ENCODE measurements at regions not wholly inside any gene's neighbourhood (a gene's known extent, or its start where the extent isn't known, plus 50 kb on each side); places are given as distances from the start of the nearest gene placed in this dataset.

- H3K36me3 ChIP-seq (ENCODE audit: control insufficient read depth in 2 of 2, extremely low read depth in 1 of 2, insufficient read depth in 2 of 2, low read length in 2 of 2), result no peaks in the 10 kb centered on the region
- no peak overlapping the region for H3K4me3 ChIP-seq (ENCODE audit: control insufficient read depth in 2 of 3, extremely low read depth in 1 of 3, insufficient read depth in 2 of 3, low read depth in 1 of 3, low read length in 3 of 3)
- no peaks in the 10 kb centered on the region for H3K4me1 ChIP-seq (ENCODE audit: control insufficient read depth, extremely low read depth, insufficient read depth, low read length)
- H3K9ac ChIP-seq (ENCODE audit: control insufficient read depth, extremely low read depth, insufficient read depth, low read length), result no peak overlapping the region
- H3K9me1 ChIP-seq (ENCODE audit: control insufficient read depth, extremely low read depth, insufficient read depth, low read length), result no peaks in the 10 kb centered on the region
- H3K4me2 ChIP-seq (ENCODE audit: control insufficient read depth, extremely low read depth, insufficient read depth, low read depth, low read length), result no peak overlapping the region
- FAIRE-seq (no peak), DNase-seq (ENCODE audit: low read depth, low spot score) (no peak)
- H3K27me3 ChIP-seq (ENCODE audit: control insufficient read depth, extremely low read depth, insufficient read depth, low read length), result no peaks in the 10 kb centered on the region
- dilution Hi-C loops (cut with MboI; ENCODE audit: extremely low pct_ligation_motif_present, low sequenced_read_pairs), result no loop called here
- no peak for TF ChIP-seq EZH2 (IDR thresholded peaks at IDR 0.05; ENCODE audit: low read length)
- TF ChIP-seq, protein P1, sequence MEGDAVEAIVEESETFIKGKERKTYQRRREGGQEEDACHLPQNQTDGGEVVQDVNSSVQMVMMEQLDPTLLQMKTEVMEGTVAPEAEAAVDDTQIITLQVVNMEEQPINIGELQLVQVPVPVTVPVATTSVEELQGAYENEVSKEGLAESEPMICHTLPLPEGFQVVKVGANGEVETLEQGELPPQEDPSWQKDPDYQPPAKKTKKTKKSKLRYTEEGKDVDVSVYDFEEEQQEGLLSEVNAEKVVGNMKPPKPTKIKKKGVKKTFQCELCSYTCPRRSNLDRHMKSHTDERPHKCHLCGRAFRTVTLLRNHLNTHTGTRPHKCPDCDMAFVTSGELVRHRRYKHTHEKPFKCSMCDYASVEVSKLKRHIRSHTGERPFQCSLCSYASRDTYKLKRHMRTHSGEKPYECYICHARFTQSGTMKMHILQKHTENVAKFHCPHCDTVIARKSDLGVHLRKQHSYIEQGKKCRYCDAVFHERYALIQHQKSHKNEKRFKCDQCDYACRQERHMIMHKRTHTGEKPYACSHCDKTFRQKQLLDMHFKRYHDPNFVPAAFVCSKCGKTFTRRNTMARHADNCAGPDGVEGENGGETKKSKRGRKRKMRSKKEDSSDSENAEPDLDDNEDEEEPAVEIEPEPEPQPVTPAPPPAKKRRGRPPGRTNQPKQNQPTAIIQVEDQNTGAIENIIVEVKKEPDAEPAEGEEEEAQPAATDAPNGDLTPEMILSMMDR (optimal IDR thresholded peaks at IDR 0.05 in 1 of 3, IDR thresholded peaks at IDR 0.05 in 1 of 3, conservative IDR thresholded peaks at IDR 0.05 in 1 of 3; ENCODE audit: extremely low read depth in 1 of 3, insufficient read depth in 2 of 3, low read length in 3 of 3), result no peak
- H3K27ac ChIP-seq (ENCODE audit: control insufficient read depth, insufficient read depth, low read length), result no peak overlapping the region
- H3K9me3 ChIP-seq (ENCODE audit: control insufficient read depth, low read depth, low read length), result no peaks in the 10 kb centered on the region
- H4K20me1 ChIP-seq (ENCODE audit: control insufficient read depth, extremely low read depth, insufficient read depth, low read length), result no peaks in the 10 kb centered on the region
- no peak overlapping the region for H2AFZ ChIP-seq (ENCODE audit: control insufficient read depth, low read length)
- no peaks in the 10 kb centered on the region for H3K79me2 ChIP-seq (ENCODE audit: control insufficient read depth, insufficient read depth, low read length)
Measured at GRCh38 chr10:57979956-57980355, 287.7 kb downstream of the IPMK start.

GRCh38 chr10:57979491-57979890, 288.2 kb downstream of the IPMK start:
- TF ChIP-seq, protein P1 (optimal IDR thresholded peaks at IDR 0.05 in 1 of 3, IDR thresholded peaks at IDR 0.05 in 1 of 3, conservative IDR thresholded peaks at IDR 0.05 in 1 of 3; ENCODE audit: extremely low read depth in 1 of 3, insufficient read depth in 2 of 3, low read length in 3 of 3), result no peak
- no peak for TF ChIP-seq EZH2 (IDR thresholded peaks at IDR 0.05; ENCODE audit: low read length)
- H4K20me1 ChIP-seq (ENCODE audit: control insufficient read depth, extremely low read depth, insufficient read depth, low read length), result no peaks in the 10 kb centered on the region
- H3K27ac ChIP-seq (ENCODE audit: control insufficient read depth, insufficient read depth, low read length), result no peak overlapping the region
- dilution Hi-C loops (cut with MboI; ENCODE audit: extremely low pct_ligation_motif_present, low sequenced_read_pairs), result no loop called here
- no peaks in the 10 kb centered on the region for H3K9me1 ChIP-seq (ENCODE audit: control insufficient read depth, extremely low read depth, insufficient read depth, low read length)
- H3K4me2 ChIP-seq (ENCODE audit: control insufficient read depth, extremely low read depth, insufficient read depth, low read depth, low read length), result no peak overlapping the region
- no peaks in the 10 kb centered on the region for H3K9me3 ChIP-seq (ENCODE audit: control insufficient read depth, low read depth, low read length)
- no peaks in the 10 kb centered on the region for H3K79me2 ChIP-seq (ENCODE audit: control insufficient read depth, insufficient read depth, low read length)
- H3K9ac ChIP-seq (ENCODE audit: control insufficient read depth, extremely low read depth, insufficient read depth, low read length), result no peak overlapping the region
- no peaks in the 10 kb centered on the region for H3K4me1 ChIP-seq (ENCODE audit: control insufficient read depth, extremely low read depth, insufficient read depth, low read length)
- no peak for FAIRE-seq
- no peak overlapping the region for H3K4me3 ChIP-seq (ENCODE audit: control insufficient read depth in 2 of 3, extremely low read depth in 1 of 3, insufficient read depth in 2 of 3, low read depth in 1 of 3, low read length in 3 of 3)
- H3K36me3 ChIP-seq (ENCODE audit: control insufficient read depth in 2 of 2, extremely low read depth in 1 of 2, insufficient read depth in 2 of 2, low read length in 2 of 2), result no peaks in the 10 kb centered on the region
- H2AFZ ChIP-seq (ENCODE audit: control insufficient read depth, low read length), result no peak overlapping the region
- H3K27me3 ChIP-seq (ENCODE audit: control insufficient read depth, extremely low read depth, insufficient read depth, low read length), result no peaks in the 10 kb centered on the region
- no peak for DNase-seq (ENCODE audit: low read depth, low spot score)

All from keratinocyte (primary cell).